ENCODE measurements at regions not wholly inside any gene's neighbourhood (a gene's known extent, or its start where the extent isn't known, plus 50 kb on each side); places are given as distances from the start of the nearest gene placed in this dataset.

GRCh38 chr7:136087881-136088280 lies 110.7 kb upstream of the MTPN start:
- TF ChIP-seq CTCF (conservative IDR thresholded peaks at IDR 0.05; ENCODE audit: low read depth, low read length) (no peak), EZH2 (IDR thresholded peaks at IDR 0.05; ENCODE audit: borderline replicate concordance, low read depth, low read length, poor library complexity, severe bottlenecking) (no peak)

All from A673 (cell line).